IMR-90 (cell line): ENCODE measurements at regions not wholly inside any gene's neighbourhood (a gene's known extent, or its start where the extent isn't known, plus 50 kb on each side); places are given as distances from the start of the nearest gene placed in this dataset.

Source experiments
- ATAC-seq: fragments of 200-7000 bp; cut with Tn5 transposase; 2 replicates; pipeline ENCODE4 v1.9.1; 2020; ENCODE audit warnings: low read depth, mild to moderate bottlenecking, moderate library complexity
- BruUV-seq: library from RNA; stranded (reverse); fragments of 400-500 nt; replicated peaks from 2 replicates; lab custom pipeline; 2021; lab: Mats Ljungman, UMichigan
- CTCF ChIA-PET: fragments of 300-600 bp; formaldehyde crosslinking; extraction: SDS; loops from one replicate; lab custom pipeline; 2021; ENCODE audit warnings: antibody characterized with exemption; lab: Yijun Ruan, JAX
- POLR2A ChIA-PET: fragments of 300-600 bp; sonication (Branson Sonifier 250); formaldehyde crosslinking; loops from one replicate; lab custom pipeline; 2022; ENCODE audit warnings: antibody characterized with exemption; ENCODE audit not compliant: unreplicated experiment; lab: Charles Lee
- DNase-seq: peaks from one replicate; pipeline ENCODE4 v3.0.0; 2013
- H2AFZ ChIP-seq: replicated peaks from 2 replicates; pipeline ENCODE3; 2013; ENCODE audit warnings: low read length, mild to moderate bottlenecking; ENCODE audit not compliant: poor library complexity
- H2AK5ac ChIP-seq: 2 replicates; pipeline ENCODE4 v1.6.1; 2013; ENCODE audit warnings: low read depth, low read length, inconsistent platforms
- H2AK9ac ChIP-seq: replicated peaks from 2 replicates; pipeline ENCODE3; 2013; ENCODE audit warnings: mild to moderate bottlenecking, low read depth, low read length, moderate library complexity; ENCODE audit not compliant: poor library complexity
- H2BK120ac ChIP-seq: 2 replicates; pipeline ENCODE4 v1.6.1; 2013; ENCODE audit warnings: low read depth, low read length, inconsistent platforms
- H2BK15ac ChIP-seq: 3 replicates; pipeline ENCODE4 v1.6.1; 2013; ENCODE audit warnings: low read depth, low read length, inconsistent platforms
- H2BK20ac ChIP-seq: 2 replicates; pipeline ENCODE4 v1.6.1; 2013; ENCODE audit warnings: low read depth, mild to moderate bottlenecking, inconsistent platforms, low read length, moderate library complexity
- H2BK5ac ChIP-seq: 2 replicates; pipeline ENCODE4 v1.6.1; 2013; ENCODE audit warnings: mild to moderate bottlenecking, low read depth, low read length, inconsistent platforms; ENCODE audit not compliant: poor library complexity, severe bottlenecking
- H3K14ac ChIP-seq: replicated peaks from 2 replicates; pipeline ENCODE4 v1.6.1; 2013; ENCODE audit warnings: low read depth, low read length, inconsistent platforms
- H3K18ac ChIP-seq: 2 replicates; pipeline ENCODE4 v1.6.1; 2013; ENCODE audit warnings: low read depth, low read length, control low read depth
- H3K23ac ChIP-seq: 2 replicates; pipeline ENCODE4 v1.6.1; 2013; ENCODE audit warnings: low read depth, low read length, inconsistent platforms
- H3K27ac ChIP-seq: 2 replicates; pipeline ENCODE4 v1.5.1; 2013; ENCODE audit warnings: mild to moderate bottlenecking, control low read depth, low read length; ENCODE audit not compliant: insufficient read depth
- H3K27me3 ChIP-seq: 2 replicates; pipeline ENCODE4 v1.6.1; 2013; ENCODE audit warnings: low read length; ENCODE audit not compliant: control insufficient read depth, insufficient read depth
- H3K36me3 ChIP-seq: 2 replicates; pipeline ENCODE4 v1.6.1; 2013; ENCODE audit warnings: low read length, mixed read lengths; ENCODE audit not compliant: control insufficient read depth, insufficient read depth
- H3K4ac ChIP-seq: 2 replicates; pipeline ENCODE4 v1.6.1; 2013; ENCODE audit warnings: low read depth, low read length, inconsistent platforms
- H3K4me1 ChIP-seq: 2 replicates; pipeline ENCODE4 v1.6.1; 2013; ENCODE audit warnings: low read length, mixed read lengths; ENCODE audit not compliant: control insufficient read depth, insufficient read depth
- H3K4me2 ChIP-seq: 2 replicates; pipeline ENCODE4 v1.6.1; 2013; ENCODE audit warnings: low read depth, mild to moderate bottlenecking, control low read depth, low read length, moderate library complexity
- H3K4me3 ChIP-seq: 2 replicates; pipeline ENCODE4 v1.5.1; 2013; ENCODE audit warnings: low read depth, mild to moderate bottlenecking, control low read depth, low read length, moderate library complexity; ENCODE audit not compliant: insufficient read depth
- H3K56ac ChIP-seq: 2 replicates; pipeline ENCODE4 v1.6.1; 2013; ENCODE audit warnings: low read length, inconsistent platforms; ENCODE audit not compliant: insufficient read depth; ENCODE audit errors: extremely low read depth
- H3K79me1 ChIP-seq, 2 experiments: 2 replicates each; pipeline ENCODE4 v1.6.1; 2013; ENCODE audit warnings: low read length in 2 of 2, inconsistent platforms in 1 of 2, low read depth in 1 of 2
- H3K9ac ChIP-seq: 2 replicates; pipeline ENCODE4 v1.6.1; 2013; ENCODE audit warnings: low read depth, low read length, control low read depth
- H3K9me1 ChIP-seq: 2 replicates; pipeline ENCODE4 v1.6.1; 2013; ENCODE audit warnings: low read length, inconsistent platforms; ENCODE audit not compliant: insufficient read depth
- H3K9me3 ChIP-seq: 2 replicates; pipeline ENCODE4 v1.6.1; 2013; ENCODE audit warnings: low read length; ENCODE audit not compliant: control insufficient read depth, insufficient read depth
- H4K20me1 ChIP-seq: 2 replicates; pipeline ENCODE4 v1.6.1; 2013; ENCODE audit warnings: low read length, inconsistent platforms; ENCODE audit not compliant: insufficient read depth
- H4K5ac ChIP-seq: 2 replicates; pipeline ENCODE4 v1.6.1; 2013; ENCODE audit warnings: mild to moderate bottlenecking, low read depth, low read length, control low read depth
- H4K8ac ChIP-seq, 2 experiments: 2 replicates each; pipeline ENCODE4 v1.6.1; 2013; ENCODE audit warnings: low read depth in 2 of 2, low read length in 2 of 2, control low read depth in 1 of 2, inconsistent platforms in 1 of 2
- H4K91ac ChIP-seq: 2 replicates; pipeline ENCODE4 v1.6.1; 2013; ENCODE audit warnings: low read depth, low read length, inconsistent platforms; ENCODE audit not compliant: insufficient read depth
- FOS ChIP-seq: fragments of 150-350 bp; IDR thresholded peaks from 2 replicates; pipeline ENCODE4 v1.6.1; 2016; ENCODE audit warnings: low read depth, low read length
- RAD21 ChIP-seq: IDR thresholded peaks from 2 replicates; pipeline ENCODE4 v1.6.1; 2012; ENCODE audit warnings: low read length, improper control_type of control experiment
- WGBS, 2 experiments: methylation state at CpG; one replicate each; pipeline versions ENCODE4 v1.1.5 to v1.1.7; 2013; ENCODE audit warnings: missing lambda C conversion rate in 2 of 2; ENCODE audit not compliant: insufficient read length in 1 of 2; ENCODE audit errors: extremely low coverage in 2 of 2; 5-methylcytosine and 5-hydroxymethylcytosine counted together
- dilution Hi-C: fragments of 300-500 bp; cut with HindIII; formaldehyde crosslinking; loops from one replicate; pipeline ENCODE4 v1.14.3; 2018; ENCODE audit warnings: low sequenced_read_pairs; ENCODE audit not compliant: unreplicated experiment
- in situ Hi-C: fragments of 300-500 bp; cut with MboI; formaldehyde crosslinking; loops from 3 replicates; pipeline ENCODE4 v1.14.3; 2019; ENCODE audit warnings: low sequenced_read_pairs, inconsistent platforms, mixed read lengths
- intact Hi-C: fragments of 100-400 bp; cut with micrococcal nuclease; formaldehyde crosslinking; loops from 2 replicates; pipeline ENCODE4 v1.10.0; 2022

DNA sequence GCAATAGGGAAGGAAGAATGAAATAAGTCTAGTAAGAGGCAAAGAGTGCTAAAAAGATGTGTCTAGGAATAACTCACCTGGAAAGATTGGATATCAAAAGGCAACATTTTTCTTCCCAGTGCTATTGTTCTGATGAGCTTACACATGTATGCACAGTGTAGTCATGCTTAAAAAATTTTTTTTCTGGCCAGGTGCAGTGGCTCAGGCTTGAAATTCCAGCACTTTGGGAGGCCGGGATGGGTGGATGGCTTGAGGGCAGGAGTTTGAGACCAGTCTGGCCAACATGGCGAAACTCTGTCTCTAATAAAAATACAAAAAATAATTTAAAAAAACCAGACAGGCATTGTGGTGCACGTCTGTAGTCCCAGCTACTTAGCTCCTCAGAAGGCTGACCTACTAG is 795.8 kb upstream of the IGFBP7 start:
- in situ Hi-C loops, result no loop called here

More for the DNA sequence above, 795.8 kb upstream of the IGFBP7 start:
- Histone ChIP-seq H3K4me3 (no peak overlapping the region), H3K4ac (no peak overlapping the region), H3K36me3 (no peaks in the 10 kb centered on the region), H2BK120ac (no peak overlapping the region), H2BK15ac (no peak overlapping the region), H4K91ac (no peak overlapping the region), H2AK5ac (no peak overlapping the region), H2AK9ac (no peak overlapping the region), H3K27ac (no peak overlapping the region), H3K9ac (no peak overlapping the region), H3K14ac (no peak overlapping the region), H3K23ac (no peak overlapping the region), H3K79me1 (no peaks in the 10 kb centered on the region), H2BK20ac (no peak overlapping the region), H3K4me2 (no peak overlapping the region), H3K18ac (no peak overlapping the region), H3K4me1 (no peaks in the 10 kb centered on the region), H3K27me3 (no peaks in the 10 kb centered on the region), H2BK5ac (no peak overlapping the region), H2AFZ (no peak overlapping the region), H3K9me3 (no peaks in the 10 kb centered on the region; the same call in 1 of the 2 replicates), H4K20me1 (no peaks in the 10 kb centered on the region), H4K5ac (no peak overlapping the region), H3K56ac (no peak overlapping the region), H3K9me1 (no peaks in the 10 kb centered on the region), H4K8ac (no peak overlapping the region)
- DNase-seq, result no peak
- intact Hi-C loops (no loop called here), dilution Hi-C loops (no loop called here)
- BruUV-seq, result no TSS peak
- no peak for TF ChIP-seq FOS
- TF ChIP-seq RAD21, result no peak
- CTCF ChIA-PET, result no interaction called here
- POLR2A ChIA-PET, result no interaction called here
- no peak for ATAC-seq
- WGBS, 2 experiments, result no CpG with 5 or more reads among the region's 3 CpGs
